Testis (tissue), 2 donors: ENCODE measurements at regions not wholly inside any gene's neighbourhood (a gene's known extent, or its start where the extent isn't known, plus 50 kb on each side); places are given as distances from the start of the nearest gene placed in this dataset.

Experiments used
- CTCF ChIP-seq, 3 experiments: fragments of 450-650 bp in 2 of 3; fragments of 200-600 bp in 1 of 3; sonication (generic) in 1 of 3; IDR thresholded peaks; one replicate each; pipeline ENCODE4 v1.5.1; 2016 to 2019; ENCODE audit warnings: antibody characterized with exemption in 3 of 3, mild to moderate bottlenecking in 2 of 3, moderate library complexity in 1 of 3
- POLR2A ChIP-seq: fragments of 450-650 bp; IDR thresholded peaks from one replicate; pipeline ENCODE4 v1.6.1; 2017; ENCODE audit warnings: antibody characterized with exemption, mild to moderate bottlenecking, moderate library complexity

GRCh38 chr10:128480601-128481000 is 354.4 kb upstream of the MKI67 start:
- TF ChIP-seq CTCF (IDR thresholded peaks at IDR 0.05): no peak
- TF ChIP-seq POLR2A: no peak
